ENCODE measurements at regions not wholly inside any gene's neighbourhood (a gene's known extent, or its start where the extent isn't known, plus 50 kb on each side); places are given as distances from the start of the nearest gene placed in this dataset.
"Not testable (repeated sequence)": the region's sequence is repeated elsewhere in the genome, so short reads cannot be mapped to it uniquely, and the experiment has no call there.

DNA sequence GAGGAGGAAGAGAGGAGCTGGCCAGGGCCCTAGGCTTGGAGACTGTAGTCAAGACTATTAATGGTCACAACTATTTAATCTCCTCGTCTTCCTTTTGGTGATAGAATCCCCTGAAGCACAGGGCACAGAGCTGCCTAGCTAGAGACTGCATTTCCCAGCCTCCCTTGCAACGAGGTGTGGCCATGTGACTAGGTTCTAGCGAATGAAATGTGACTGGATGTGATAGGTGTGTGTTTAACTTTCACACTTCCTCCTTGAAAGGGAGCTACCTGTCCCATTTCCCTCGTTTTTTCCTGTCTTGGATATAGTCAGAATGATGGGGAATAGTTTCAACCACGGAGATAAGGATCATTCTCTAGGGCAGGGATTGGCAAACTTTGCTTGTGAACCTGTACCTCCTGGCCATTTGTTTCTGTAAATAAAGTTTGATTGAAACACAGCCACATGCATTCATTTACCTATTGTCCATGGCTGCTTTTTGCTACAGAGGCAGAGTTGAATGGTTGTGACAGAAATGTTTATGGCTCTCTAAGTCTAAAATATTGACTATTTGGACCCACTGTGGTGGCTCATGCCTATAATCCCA, 313.5 kb downstream of the MIAT start:
- no peak for DNase-seq
- TF ChIP-seq EZH2 (IDR thresholded peaks at IDR 0.05; ENCODE audit: borderline replicate concordance, insufficient read depth, low read depth, low read length, poor library complexity, severe bottlenecking): no peak
- POLR2A ChIA-PET: no interaction called here

DNA sequence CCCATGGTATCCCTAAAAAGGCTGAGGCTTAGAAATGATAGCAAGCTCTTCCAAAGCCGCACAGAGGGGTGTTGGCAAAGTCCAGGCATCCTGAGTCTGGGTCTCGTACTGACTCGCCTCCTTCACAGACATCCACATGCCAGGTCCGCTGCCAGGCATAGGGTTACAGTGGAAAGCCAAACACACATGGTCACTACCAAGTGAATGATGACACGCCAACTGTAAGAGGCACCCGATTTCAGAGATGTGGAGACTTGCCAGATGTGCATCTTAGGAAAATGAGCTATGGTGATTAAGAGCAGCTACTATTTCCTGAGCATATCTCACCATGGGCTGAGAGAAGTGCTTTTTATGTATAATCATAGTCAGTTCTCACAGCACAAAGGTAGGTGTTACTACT, 314.9 kb downstream of the MIAT start:
- no peak for ATAC-seq (ENCODE audit: low read depth)
- ChIA-PET POLR2A (no interaction called here), CTCF (no interaction called here)
- Histone ChIP-seq H3K27ac (ENCODE audit: low read length in 2 of 2) (no peak overlapping the region), H3K27me3 (replicated peaks in 1 of 4; ENCODE audit: control extremely low read depth in 1 of 4, control insufficient read depth in 3 of 4, insufficient read depth in 4 of 4, low read length in 3 of 4) (peaks cover 0 to 3% (median 0%) of the 10 kb centered on the region in 4 experiments), H3K9ac (ENCODE audit: low read length) (no peak overlapping the region), H4K20me1 (ENCODE audit: control insufficient read depth, insufficient read depth, low read length, poor library complexity, severe bottlenecking) (no peaks in the 10 kb centered on the region), H3K79me2 (ENCODE audit: control insufficient read depth, insufficient read depth, low read length) (no peaks in the 10 kb centered on the region), H3K4me3 (ENCODE audit: control extremely low read depth in 1 of 5, extremely low read depth in 1 of 5, insufficient read depth in 1 of 5, low read depth in 2 of 5, low read length in 4 of 5) (no peak overlapping the region), H3K4me2 (replicated peaks; ENCODE audit: low read depth, low read length, poor library complexity, severe bottlenecking) (no peak overlapping the region), H3K9me3 (ENCODE audit: control extremely low read depth in 1 of 3, control insufficient read depth in 2 of 3, insufficient read depth in 1 of 3, low read length in 2 of 3) (no peaks in the 10 kb centered on the region), H3K4me1 (ENCODE audit: control insufficient read depth in 2 of 2, insufficient read depth in 2 of 2, low read length in 2 of 2) (no peaks in the 10 kb centered on the region), H2AFZ (ENCODE audit: insufficient read depth, low read depth, low read length, poor library complexity, severe bottlenecking) (no peak overlapping the region), H3K36me3 (replicated peaks in 1 of 2; ENCODE audit: control extremely low read depth in 1 of 2, control insufficient read depth in 1 of 2, extremely low read depth in 1 of 2, insufficient read depth in 2 of 2, low read length in 1 of 2) (no peaks in the 10 kb centered on the region)
- intact Hi-C loops (cut with micrococcal nuclease): no loop called here
- no peak for DNase-seq
- H3K27me3 Mint-ChIP-seq: peaks cover 14% of the 10 kb centered on the region
- 94% methylated on average over 6 of the region's 6 CpGs for WGBS (ENCODE audit: insufficient coverage)
- H3K4me1 Mint-ChIP-seq: no peaks in the 10 kb centered on the region
- H3K27ac Mint-ChIP-seq: no peak overlapping the region
- TF ChIP-seq CTCF (IDR thresholded peaks at IDR 0.05) (no peak), EZH2 (IDR thresholded peaks at IDR 0.05; ENCODE audit: borderline replicate concordance, insufficient read depth, low read depth, low read length, poor library complexity, severe bottlenecking) (no peak)
- no peaks in the 10 kb centered on the region for H3K9me3 Mint-ChIP-seq (ENCODE audit: insufficient read depth)
- H3K4me3 Mint-ChIP-seq: no peak overlapping the region

More for the DNA sequence above, 313.5 kb downstream of the MIAT start:
- Histone ChIP-seq H3K27ac (ENCODE audit: low read length in 2 of 2) (no peak overlapping the region), H3K4me1 (ENCODE audit: control insufficient read depth in 2 of 2, insufficient read depth in 2 of 2, low read length in 2 of 2) (no peaks in the 10 kb centered on the region), H3K9me3 (ENCODE audit: control extremely low read depth in 1 of 3, control insufficient read depth in 2 of 3, insufficient read depth in 1 of 3, low read length in 2 of 3) (no peaks in the 10 kb centered on the region), H3K36me3 (replicated peaks in 1 of 2; ENCODE audit: control extremely low read depth in 1 of 2, control insufficient read depth in 1 of 2, extremely low read depth in 1 of 2, insufficient read depth in 2 of 2, low read length in 1 of 2) (no peaks in the 10 kb centered on the region), H3K4me2 (replicated peaks; ENCODE audit: low read depth, low read length, poor library complexity, severe bottlenecking) (no peak overlapping the region), H3K4me3 (ENCODE audit: control extremely low read depth in 1 of 5, extremely low read depth in 1 of 5, insufficient read depth in 1 of 5, low read depth in 2 of 5, low read length in 4 of 5) (no peak overlapping the region), H3K79me2 (ENCODE audit: control insufficient read depth, insufficient read depth, low read length) (no peaks in the 10 kb centered on the region), H3K27me3 (replicated peaks in 1 of 4; ENCODE audit: control extremely low read depth in 1 of 4, control insufficient read depth in 3 of 4, insufficient read depth in 4 of 4, low read length in 3 of 4) (peaks cover 0 to 2% (median 0%) of the 10 kb centered on the region in 4 experiments), H2AFZ (ENCODE audit: insufficient read depth, low read depth, low read length, poor library complexity, severe bottlenecking) (no peak overlapping the region), H4K20me1 (ENCODE audit: control insufficient read depth, insufficient read depth, low read length, poor library complexity, severe bottlenecking) (no peaks in the 10 kb centered on the region), H3K9ac (ENCODE audit: low read length) (no peak overlapping the region)
- intact Hi-C loops (cut with micrococcal nuclease): no loop called here
- Mint-ChIP-seq H3K4me3 (no peak overlapping the region), H3K27me3 (peaks cover 14% of the 10 kb centered on the region), H3K27ac (no peak overlapping the region), H3K4me1 (no peaks in the 10 kb centered on the region), H3K9me3 (ENCODE audit: insufficient read depth) (no peaks in the 10 kb centered on the region)
- 0% methylated on average over 1 of the region's 5 CpGs for WGBS (ENCODE audit: insufficient coverage)
- CTCF ChIA-PET: no interaction called here
- no peak for ATAC-seq (ENCODE audit: low read depth)

GRCh38 chr22:26972915-26973314, 315.5 kb downstream of the MIAT start:
- DNase-seq; H3K4me3 Mint-ChIP-seq; H3K9me3 ChIP-seq (ENCODE audit: control extremely low read depth in 1 of 3, control insufficient read depth in 2 of 3, insufficient read depth in 1 of 3, low read length in 2 of 3); H3K9ac ChIP-seq (ENCODE audit: low read length); H3K79me2 ChIP-seq (ENCODE audit: control insufficient read depth, insufficient read depth, low read length); H3K9me3 Mint-ChIP-seq (ENCODE audit: insufficient read depth); H3K4me3 ChIP-seq (ENCODE audit: control extremely low read depth in 1 of 5, extremely low read depth in 1 of 5, insufficient read depth in 1 of 5, low read depth in 2 of 5, low read length in 4 of 5); H2AFZ ChIP-seq (ENCODE audit: insufficient read depth, low read depth, low read length, poor library complexity, severe bottlenecking); H3K27me3 ChIP-seq (replicated peaks in 1 of 4; ENCODE audit: control extremely low read depth in 1 of 4, control insufficient read depth in 3 of 4, insufficient read depth in 4 of 4, low read length in 3 of 4); H3K36me3 ChIP-seq (replicated peaks in 1 of 2; ENCODE audit: control extremely low read depth in 1 of 2, control insufficient read depth in 1 of 2, extremely low read depth in 1 of 2, insufficient read depth in 2 of 2, low read length in 1 of 2); H4K20me1 ChIP-seq (ENCODE audit: control insufficient read depth, insufficient read depth, low read length, poor library complexity, severe bottlenecking); H3K4me1 ChIP-seq (ENCODE audit: control insufficient read depth in 2 of 2, insufficient read depth in 2 of 2, low read length in 2 of 2); H3K4me1 Mint-ChIP-seq; CTCF ChIA-PET; ATAC-seq (ENCODE audit: low read depth); H3K27ac ChIP-seq (ENCODE audit: low read length in 2 of 2); intact Hi-C loops (cut with micrococcal nuclease); H3K27ac Mint-ChIP-seq; POLR2A ChIA-PET; H3K4me2 ChIP-seq (replicated peaks; ENCODE audit: low read depth, low read length, poor library complexity, severe bottlenecking): not testable (repeated sequence)
- H3K27me3 Mint-ChIP-seq: peaks cover 14% of the 10 kb centered on the region
- WGBS (ENCODE audit: insufficient coverage): 100% methylated on average over 1 of the region's 5 CpGs
